Germinal center (tissue), 1 donor: ENCODE measurements at regions not wholly inside any gene's neighbourhood (a gene's known extent, or its start where the extent isn't known, plus 50 kb on each side); places are given as distances from the start of the nearest gene placed in this dataset.

Experiments used
- DNase-seq: peaks from one replicate; pipeline ENCODE4 v3.0.0; 2012; ENCODE audit warnings: mixed read lengths, low spot score

DNA sequence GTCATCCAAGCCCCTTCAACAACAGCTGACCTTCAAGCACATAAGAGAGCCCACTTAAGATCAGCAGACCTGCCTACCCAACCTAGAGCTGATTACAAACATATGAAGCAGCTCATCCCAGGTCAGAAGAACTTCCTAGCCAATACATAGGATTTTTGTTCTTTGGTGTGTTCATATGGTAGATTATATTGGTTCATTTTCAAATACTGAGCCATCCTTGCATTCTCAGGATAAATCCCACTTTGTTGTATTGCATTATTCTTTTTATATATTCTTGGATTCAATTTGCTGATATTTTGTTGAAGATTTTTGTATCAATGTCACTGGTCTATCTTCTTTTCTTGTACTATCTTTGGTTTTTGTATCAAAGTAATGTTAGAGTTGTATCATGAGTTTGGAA lies 107.3 kb upstream of the STT3B start:
- DNase-seq = no peak

DNA sequence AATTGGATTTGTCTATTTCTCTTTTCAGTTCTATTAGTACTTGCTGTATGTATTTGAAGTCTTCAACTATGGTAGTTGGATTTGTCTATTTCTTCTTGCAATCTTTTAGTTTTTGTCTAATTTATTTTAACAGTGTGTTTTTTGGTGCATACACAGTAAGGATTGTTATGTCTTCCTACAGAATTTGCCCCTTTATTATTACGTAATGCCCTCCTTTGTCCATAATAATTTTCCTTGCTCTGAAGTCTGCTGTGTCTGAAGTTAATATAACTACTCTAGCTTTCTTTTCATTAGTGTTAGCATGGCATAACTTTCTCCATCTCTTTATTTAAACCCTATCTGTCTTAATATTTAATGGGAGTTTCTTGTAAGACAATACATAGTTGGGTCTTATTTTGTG lies 105.1 kb upstream of the STT3B start:
- DNase-seq = no peak

DNA sequence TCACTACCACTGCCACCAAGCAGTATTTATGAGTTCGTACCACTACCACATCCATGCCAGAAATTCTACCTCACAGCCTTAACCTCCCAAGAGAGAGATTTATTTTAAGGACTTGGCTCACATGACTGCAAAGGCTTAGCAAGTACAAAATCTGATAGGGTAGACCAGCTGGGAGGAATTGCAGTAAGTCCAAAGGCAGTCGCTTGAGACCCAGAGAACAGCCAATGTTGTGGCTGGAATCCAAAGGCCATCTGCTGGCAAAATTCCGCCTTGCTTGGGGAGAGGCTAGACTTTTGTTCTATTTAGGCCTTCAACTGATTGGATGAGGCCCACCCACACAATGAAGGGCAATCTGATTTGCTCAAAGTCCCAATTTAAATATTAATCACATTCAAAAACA lies 101.4 kb upstream of the STT3B start:
- no peak for DNase-seq

DNA sequence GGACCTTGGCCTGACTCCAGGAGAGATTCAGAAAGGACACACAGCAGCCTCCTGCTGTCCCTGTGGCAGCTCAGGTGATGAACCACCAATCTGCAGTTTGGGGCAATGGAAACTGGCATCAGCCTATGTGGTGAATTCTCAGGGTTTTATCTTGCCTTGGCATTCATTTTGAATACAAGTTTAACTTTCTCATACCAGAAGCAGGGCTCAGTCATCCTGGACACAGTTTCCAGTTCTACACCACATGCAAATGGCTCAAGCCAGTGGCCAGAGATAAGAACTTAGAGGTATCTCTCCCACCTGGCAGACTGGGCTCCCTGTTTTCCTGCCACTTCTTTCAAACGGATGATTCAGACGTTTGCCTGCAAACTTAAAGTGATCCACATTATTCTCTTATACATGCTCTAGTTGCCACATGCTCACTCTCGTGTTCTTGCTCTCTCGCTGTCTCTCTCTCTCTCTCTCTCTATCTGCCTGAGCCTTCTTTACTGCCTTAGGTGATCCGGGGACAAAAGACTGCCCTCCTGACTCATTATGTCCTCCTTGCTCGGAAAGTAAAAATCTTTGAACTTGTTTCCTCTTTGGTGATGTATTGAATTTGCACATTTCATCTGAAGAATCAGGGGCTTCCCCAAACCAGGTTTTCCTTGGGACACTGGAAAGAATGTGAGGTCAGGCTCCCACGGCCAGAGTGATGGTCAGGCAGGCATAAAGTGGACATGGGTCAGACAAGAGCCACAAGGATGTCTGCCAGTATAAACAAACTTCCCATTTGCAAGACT lies 99.6 kb upstream of the STT3B start:
- DNase-seq = no peak

- no peak for DNase-seq
Observed at GRCh38 chr3:31433679-31433992, 99.1 kb upstream of the STT3B start.

DNA sequence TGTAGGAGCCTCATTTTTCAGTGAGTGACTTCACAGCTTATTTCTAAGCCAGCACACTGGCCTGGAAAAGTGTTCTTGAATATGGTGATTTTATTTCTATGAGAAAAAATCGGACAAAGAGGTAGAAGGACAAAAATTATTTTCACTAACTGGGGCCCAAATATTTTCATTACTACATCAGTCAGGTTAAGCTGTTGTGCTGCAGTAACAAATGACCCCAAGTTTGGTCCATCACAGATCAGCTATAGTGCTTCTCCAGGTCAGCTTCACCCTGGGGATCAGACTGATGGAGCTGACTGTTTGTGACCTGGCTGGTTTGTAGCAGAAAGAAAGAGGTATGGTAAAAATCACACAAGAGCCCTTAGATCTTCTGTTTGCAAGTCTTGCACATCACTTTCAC lies 97.9 kb upstream of the STT3B start:
- no peak for DNase-seq

GRCh38 chr3:31436830-31437229 lies 95.9 kb upstream of the STT3B start:
- no peak for DNase-seq

- no peak for DNase-seq
Observed at GRCh38 chr3:31438742-31439141, 94.0 kb upstream of the STT3B start.

DNA sequence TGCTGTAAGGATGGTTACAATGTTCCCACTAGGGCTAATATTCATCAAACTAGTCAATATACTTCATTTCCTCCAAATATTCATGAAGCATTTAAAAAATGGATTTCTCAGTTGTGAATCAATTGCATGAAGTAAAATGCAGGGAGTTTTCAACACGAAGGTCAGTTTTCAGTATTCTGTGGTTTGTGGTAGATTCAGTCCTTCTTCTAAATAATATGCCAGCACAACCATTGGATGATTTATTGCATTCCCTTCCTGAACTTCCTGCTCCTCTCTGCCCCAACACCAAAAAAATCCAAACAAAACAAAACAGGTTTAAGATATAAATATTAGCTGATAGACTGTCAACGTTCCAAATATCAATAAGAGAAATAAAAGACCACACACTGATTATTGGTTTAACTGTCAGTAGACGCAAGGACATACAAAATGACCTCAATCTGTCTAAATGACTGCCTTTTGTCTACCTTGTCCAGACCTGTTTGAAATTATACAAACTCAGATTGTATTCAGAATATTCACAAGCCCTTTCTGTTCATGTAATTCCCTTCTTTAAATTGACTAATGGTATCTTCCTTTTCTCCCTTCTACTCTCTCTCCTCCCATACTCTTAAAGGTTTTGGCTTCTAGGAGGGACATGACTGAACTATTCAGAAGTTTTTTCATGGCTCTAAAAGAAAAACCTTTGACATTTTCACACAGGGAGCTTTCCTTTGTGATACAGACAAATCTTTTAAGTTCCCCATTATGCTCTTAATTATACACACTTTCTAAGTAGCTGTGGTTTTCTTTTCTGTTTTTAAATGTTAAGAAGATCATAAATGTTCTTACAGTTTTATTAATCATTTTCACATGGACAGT lies 92.6 kb upstream of the STT3B start:
- no peak for DNase-seq

DNA sequence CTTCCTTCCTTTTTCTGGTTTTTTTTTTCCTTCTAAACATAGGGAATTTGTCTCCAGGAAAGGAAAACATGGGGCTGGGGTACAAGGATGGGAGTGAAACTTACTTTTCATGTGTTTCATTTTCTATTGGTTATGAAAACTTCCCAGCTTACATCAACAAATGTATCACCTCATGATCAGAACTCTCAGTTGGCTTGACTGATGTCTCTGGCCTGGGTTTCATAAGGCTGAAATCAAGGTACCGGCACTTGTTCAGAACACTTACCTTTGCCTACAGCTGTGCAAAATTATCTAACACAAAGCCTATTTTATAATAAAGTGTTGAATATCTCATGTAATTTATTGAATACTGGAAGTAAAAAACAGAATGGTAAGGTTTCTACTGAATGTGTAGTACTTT lies 91.8 kb upstream of the STT3B start:
- no peak for DNase-seq

DNA sequence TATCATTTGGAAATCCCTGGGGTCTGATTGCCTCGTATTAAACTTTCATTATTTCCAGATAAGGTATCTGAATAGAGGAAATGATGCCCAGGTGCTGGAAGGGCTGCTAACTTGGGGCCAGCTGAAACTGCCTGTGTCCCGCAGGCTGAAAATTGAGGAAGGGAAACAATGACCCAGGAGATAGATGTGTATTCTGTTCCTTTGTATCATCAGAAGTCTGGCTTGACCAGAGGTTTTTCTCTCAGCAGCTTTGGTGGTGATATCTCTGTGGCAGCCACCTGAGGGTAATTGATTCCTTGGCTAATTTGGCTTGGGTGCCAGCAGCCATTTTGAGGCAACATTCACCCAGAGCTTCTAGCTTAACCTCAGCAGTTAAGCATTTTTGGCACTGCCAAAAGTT lies 90.0 kb upstream of the STT3B start:
- no peak for DNase-seq

DNA sequence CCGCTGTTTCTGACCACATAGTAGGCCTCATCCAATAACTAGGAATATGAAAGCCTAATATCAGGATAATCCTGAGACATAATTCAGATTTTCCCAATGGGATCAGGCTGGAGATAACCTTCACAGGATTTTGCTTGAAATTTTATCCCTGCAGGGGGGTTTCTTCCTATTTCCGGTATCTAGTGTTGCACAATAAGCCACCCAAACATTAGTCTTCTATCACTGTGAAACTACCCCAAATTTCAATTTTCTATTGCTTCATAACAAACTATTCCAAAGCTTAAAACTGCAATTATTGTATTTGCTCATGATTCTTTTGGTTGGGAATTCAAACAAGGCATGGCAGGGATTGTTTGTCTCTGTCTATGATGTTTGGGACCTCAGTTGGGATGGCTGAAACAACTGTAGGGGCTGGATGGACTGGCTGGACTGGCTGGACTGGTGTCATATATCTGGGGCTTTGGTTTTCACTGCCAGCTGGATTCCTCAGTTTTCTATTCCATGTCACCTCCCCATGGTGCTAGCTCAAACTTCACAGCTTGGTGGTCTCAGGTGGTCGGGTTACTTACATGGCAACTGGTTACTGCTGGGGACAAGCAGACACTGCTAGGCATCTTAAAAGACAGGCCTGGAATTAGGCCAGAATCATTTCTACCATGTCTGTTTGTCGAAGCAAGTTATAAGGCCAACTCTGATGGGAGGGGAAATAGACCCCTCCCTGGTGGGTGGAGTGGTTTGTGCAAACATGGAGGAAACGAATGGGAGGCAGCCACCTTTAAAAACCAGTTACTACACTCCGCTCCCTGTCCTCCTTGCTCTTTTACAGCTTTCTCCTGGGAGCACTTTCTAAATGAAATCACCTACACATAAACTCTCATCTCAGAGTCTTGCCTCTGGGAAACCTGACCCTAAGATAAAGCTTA lies 88.2 kb upstream of the STT3B start:
- no peak for DNase-seq

DNA sequence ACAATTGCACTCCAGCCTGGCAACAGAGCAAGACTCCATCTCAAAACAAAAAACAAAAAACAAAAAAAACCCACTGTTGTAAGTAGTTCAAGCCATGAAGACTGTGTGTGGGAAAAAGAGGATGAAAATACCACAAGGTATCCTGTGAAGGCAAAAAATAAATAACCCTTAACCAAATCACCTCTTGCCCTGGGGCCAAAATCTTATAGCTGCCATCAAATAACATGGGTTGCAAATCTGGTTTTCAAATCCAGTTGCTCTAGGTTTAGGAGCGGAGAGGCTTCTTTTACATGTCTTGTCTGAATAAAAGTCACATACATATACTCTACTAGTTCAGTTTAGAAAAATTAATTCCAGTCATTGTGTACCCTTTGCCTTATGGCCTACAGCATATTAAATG lies 87.0 kb upstream of the STT3B start:
- DNase-seq = no peak

GRCh38 chr3:31448035-31448881 lies 84.5 kb upstream of the STT3B start:
- DNase-seq = peak; percentile 27

GRCh38 chr3:31448882-31449243 lies 83.9 kb upstream of the STT3B start:
- DNase-seq = no peak

- no peak for DNase-seq
Observed at GRCh38 chr3:31449318-31449717, 83.4 kb upstream of the STT3B start.

DNA sequence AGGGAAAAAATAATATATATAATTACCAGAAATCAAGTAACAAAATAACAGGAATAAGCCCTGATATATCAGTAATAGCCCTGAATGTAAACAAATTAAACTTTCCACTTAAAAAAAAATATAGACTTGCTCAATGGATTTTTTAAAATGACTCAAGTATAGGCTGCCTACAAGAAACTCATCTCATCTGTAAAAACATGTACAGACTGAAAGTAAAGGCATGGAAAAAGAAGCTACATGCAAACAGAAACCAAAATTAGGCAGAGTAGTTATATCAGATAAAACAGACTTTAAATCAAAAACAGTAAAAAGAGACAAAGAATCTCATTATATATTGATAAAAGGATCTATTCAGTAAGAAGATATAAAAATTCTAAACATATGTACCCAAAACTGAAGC lies 82.4 kb upstream of the STT3B start:
- DNase-seq = no peak

DNA sequence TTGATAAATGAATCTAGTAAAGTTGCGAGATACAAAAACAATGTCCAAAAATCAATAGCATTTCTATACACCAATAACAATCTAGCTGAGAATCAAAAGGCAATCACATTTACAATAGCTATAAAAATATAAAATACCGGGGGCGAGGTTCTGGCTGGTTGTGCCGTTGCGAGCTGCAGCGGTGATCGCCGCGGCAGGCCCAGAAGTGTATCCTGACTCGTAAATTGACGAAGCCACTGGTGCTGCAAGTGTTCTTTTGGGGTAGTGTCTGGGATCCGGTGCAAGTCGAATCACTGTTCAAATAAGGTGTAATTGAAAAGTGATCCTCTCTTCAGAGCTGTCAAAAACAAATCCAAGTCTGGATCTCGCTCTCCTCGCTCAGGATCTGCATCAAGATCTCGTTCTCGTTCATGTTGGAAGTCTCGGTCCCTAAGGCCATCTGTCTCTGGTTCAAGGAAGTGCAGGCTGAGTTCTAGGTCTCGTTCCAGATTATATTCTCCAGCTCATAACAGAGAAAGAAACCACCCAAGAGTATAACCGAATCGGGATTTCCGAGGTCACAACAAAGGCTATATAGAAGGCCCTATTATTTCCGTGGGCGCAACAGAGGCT lies 80.1 kb upstream of the STT3B start:
- no peak for DNase-seq

GRCh38 chr3:31453430-31453829 lies 79.3 kb upstream of the STT3B start:
- DNase-seq = no peak

DNA sequence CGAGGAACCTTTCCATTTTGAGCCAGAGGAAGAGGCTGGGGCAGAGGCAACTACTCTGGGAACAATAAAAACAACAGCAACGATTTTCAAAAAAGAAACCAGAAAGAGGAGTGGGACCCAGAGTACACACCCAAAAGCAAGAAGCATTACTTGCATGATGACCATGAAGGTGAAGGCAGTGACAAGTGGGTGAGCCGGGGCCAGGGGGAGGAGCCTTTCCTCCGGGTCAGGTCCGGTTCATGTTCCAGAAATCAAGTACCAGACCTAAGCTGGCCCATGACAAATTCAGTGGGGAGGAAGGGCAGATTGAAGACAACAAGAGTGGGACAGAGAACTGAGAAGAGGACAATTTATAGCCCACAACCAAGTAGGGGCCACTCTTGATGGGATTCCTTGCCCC lies 77.2 kb upstream of the STT3B start:
- no peak for DNase-seq

GRCh38 chr3:31456373-31456772 lies 76.4 kb upstream of the STT3B start:
- no peak for DNase-seq
